Suppressor macrophage treated with lipopolysaccharide for 4 hours (primary cell): ENCODE measurements at regions not wholly inside any gene's neighbourhood (a gene's known extent, or its start where the extent isn't known, plus 50 kb on each side); places are given as distances from the start of the nearest gene placed in this dataset.
A peak's percentile ranks its signal among the peaks of the same experiment; 100 is the strongest.

Experiments
- DNase-seq: peaks from one replicate; pipeline ENCODE4 v3.0.0-alpha.2; 2020

DNA sequence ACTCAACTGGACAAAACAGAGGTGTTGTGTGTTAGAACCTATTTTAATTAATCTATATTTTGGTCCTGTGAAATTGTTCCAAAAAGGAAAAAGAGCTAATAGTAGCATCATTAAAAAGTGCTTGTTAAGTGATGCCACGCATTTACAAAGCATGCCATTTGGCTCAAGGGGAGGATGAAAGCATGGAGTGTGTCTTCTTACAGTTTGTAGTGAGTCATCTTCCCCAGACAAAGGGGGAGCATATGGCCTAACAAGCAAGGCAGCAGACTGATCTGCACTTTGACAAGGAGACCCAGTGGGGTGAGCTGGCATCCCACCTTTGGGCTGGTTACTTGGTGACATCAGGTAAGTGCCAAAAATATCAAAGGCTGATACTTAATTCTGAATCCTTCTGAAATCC is 297.0 kb downstream of the FGF9 start:
- DNase-seq, result no peak

DNA sequence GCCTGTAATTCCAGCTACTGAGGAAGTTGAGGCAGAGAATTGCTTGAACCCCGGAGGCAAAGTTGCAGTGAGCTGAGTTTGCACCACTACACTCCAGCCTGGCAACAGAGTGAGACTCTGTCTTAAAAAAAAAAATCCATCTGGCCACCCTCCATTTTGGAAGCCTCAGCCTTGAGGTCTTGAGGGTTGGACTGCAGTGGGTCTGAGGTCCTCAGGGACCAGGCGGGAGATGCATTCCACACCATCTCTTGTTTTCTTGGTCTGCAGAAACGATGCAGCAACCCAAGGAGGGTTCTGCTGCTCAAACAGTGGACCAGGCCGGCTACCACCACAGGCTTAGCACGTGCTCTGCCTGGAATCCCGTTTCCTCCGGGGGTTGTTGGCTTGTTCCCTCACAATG is 299.3 kb downstream of the FGF9 start:
- no peak for DNase-seq

DNA sequence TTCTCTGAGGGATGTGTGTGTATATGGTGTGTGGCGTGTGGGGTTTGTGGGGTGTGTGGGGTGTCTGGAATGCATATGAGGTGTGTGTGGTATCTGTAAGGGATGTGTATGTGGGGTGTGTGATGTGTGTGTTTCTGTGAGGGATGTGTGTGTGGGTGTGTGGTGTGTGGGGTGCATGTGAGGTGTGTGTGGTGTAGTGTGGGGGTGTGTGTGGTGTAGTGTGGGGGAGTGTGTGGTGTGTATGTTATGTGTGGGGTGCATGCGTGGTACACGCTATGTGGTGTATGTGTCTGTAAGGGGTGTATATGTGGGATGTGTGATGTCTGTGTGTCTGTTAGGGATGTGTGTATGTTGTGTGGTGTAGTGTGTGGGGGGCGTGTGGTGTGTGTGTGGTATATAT is 300.0 kb downstream of the FGF9 start:
- DNase-seq, result no peak

DNA sequence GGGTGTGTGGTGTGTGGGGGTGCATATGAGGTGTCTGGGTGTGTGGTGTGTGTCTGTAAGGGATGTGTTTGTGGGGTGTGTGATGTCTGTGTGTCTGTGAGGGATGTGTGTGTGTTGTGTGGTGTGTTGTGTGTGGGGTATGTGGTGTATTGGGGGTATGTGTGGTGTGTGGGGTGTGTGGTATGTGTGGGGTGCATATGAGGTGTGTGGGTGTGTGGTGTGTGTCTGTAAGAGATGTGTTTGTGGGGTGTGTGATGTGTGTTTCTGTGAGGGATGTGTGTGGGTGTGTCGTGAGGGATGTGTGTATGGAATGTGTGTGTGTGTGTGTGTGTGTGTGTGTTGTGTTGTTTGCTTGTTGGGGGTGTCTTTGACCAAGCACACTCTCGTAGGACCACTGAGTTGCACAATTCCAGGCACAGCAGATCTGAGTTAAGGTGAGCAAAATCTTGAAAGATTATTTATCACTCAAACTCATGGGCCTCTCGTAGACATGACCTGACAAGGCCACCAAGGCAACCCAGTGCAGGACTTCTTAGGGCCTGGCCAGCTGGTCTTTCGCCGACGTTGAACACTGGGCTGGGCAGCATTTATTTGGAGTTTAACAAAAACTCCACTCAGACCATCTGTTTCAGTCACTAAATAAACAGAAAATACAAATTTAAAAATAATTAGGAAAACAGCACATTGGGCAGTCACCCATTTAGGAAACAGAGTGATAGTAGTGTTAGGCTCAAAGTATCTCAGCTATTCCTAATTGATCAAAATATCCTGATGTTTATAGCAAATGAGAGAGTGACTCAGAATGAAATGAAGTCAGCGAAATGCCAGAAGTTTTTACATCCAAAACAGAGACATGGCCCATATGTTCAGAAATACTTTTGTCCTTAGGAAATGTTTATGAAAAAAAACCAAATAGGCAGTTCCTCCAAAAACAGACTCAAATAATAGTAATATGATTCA is 301.1 kb downstream of the FGF9 start:
- no peak for DNase-seq

DNA sequence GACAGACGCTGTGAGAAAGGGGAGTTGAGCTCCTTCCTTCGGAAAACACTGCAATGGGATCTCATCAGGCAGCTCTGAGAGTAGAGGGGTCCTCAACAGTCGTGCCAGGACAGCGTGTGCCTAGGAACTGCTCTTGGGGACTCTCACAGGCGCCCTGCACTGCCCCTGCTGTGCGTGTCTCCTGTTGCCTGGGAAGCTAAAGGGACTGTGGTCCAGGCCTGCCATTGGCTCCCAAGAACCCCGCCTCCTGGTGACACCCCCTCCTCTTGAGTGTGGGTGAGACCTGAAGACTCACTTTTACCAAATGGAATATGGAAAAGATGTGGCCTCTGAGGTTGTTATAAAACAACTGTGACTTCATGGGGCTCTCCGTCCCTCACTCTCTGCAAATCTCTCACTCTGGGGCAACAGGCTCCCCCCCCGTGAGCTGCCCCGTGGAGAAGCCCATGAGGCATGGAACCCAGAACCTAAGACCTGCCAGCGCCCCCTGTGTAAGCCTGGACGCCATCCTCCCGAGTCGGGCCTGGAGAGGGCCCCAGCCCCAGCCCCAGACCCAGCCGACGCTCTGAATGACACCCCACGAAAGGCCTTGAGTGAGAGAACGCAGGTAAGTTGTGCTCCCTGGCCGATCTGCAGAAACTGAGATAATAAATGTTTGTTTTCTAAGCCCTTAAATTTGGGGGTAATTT is 302.7 kb downstream of the FGF9 start:
- DNase-seq, result no peak

DNA sequence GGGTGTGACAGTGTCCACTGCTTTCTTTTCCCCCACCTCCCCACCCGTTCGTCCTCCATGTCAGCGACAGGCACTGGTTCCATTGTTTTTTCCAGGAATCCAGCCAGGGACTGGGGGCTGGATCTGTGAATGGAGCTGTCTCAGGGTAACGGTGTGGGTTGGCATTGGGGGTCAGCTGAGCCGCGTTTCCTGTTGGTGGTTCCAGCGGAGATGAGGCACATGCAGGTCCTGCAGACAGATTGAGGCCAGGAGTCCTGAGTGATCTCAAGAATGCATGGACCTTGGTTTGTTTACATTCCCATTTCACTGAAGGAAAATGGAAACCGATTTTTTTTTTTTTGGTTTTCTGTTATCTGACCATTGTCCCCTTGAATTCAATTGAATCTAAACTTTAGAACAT is 303.9 kb downstream of the FGF9 start:
- no peak for DNase-seq

DNA sequence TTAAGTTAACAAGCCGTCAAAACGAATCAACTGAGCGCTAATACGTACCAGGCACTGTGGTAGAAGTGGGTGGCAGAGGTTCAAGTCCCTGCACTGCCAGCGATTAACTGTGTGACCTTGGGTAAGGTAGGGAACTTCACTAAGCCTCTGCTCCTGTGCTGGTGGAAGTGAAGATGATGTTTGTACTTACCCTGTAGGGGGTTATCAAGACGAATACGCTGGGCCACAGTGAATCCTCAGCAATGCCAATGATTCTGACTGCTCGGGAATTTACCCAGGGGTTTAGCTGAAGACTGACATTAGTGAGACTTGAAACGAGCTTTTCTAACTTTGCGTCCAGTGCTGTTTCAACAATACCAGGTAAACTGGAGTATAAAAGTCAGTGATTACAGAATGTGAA is 305.3 kb downstream of the FGF9 start:
- DNase-seq, result no peak

DNA sequence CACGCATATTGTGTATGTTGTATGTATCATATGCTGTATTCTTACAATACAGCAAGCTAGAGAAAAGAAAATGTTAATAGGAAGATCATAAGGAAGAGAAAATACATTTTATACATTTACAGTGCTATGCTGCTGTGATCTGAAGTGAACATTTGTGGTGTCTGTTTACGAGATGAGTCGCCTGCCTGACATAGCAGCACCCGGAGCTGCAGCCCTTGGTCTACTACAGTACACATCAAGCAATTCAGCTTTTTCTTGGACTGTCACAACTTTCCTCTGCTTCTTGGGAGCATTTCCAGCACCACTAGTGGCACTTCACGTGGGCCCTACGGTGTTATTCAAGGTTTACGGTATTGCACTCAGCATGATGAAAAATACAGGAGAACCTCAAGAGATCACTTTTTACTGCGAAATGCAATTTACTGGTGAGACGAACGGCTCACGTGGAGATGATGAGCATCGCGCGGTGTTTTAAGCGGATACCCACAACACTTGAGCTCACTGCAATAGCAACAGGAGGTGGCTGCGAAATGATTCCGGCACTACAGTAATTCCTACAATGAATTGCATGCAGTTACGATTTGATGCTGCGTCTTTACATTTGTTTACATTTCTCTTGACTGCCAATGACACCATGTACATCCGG is 308.4 kb downstream of the FGF9 start:
- no peak for DNase-seq

DNA sequence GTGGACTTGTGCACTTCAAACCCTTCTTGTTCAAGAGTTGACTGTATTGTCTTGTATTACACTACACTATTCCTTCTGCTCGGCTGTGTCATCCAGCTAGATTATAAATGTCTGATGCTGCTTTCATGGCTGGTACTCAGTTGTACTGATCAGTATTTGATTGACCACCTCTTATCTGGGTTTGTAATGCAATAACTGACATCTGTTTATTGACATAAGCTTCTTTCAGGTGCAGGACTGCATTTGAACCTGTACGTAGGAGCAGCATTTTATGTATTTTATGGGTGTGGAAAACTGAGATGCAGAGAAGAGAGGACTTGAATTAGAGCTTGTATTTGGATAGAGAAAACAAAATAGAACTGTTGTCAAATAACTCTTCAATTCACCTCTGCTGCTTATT is 309.2 kb downstream of the FGF9 start:
- no peak for DNase-seq

DNA sequence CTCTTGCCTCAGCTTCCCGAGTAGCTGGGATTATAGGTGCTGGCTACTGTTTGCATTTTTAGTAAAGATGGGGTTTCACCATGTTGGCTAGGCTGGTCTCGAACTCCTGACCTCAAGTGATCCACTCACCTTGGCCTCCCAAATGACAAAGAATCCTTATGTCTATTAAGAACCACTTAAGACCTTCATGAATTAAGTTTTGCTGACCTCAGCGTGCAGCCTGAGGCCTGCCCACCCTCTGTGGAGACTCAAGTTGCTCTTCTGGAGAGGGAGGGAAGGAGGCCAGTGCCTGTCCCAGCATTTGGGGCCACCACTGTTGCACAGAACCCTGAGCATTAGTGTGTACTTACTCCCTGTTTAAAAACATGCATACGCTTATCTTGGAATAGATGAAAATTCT is 313.3 kb downstream of the FGF9 start:
- DNase-seq, result no peak

DNA sequence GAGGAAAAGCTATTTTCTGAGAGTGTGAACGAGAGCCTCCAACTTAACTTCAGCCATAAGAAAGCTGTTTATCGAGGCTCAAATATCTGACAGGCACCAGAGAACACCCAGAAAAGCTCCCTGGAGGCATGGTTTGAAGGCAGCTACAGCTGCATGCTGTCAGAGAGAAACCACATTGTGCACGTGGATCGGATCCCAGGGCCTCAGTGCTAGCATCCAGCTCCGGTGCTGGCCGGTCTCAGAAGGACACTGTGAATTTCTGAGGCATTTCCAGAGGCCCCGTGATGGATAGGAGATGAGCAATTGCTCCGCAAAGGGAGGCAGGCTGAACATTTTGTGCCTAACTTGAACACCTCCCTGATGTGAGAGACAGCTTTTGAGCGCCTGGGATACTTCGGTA is 315.7 kb downstream of the FGF9 start:
- no peak for DNase-seq

DNA sequence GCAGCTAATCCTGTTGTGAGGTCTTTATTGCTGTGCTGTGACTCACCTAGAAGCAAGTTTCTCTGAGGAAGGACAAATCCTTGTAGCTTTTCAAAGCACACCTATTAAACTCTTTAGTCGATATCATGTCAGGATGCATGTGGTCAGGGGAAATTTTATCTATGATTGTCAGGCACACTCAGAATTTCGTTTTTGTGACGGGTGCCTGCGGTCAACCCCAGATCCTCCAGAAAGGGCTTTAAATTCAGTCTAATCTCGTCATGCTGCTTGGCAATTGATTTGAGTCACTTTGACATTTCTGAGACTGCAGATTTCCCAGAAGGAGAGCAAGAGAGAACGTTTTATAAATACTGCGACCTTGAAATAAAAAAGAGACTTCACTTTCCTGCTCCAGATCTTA is 316.9 kb downstream of the FGF9 start:
- DNase-seq, result no peak

DNA sequence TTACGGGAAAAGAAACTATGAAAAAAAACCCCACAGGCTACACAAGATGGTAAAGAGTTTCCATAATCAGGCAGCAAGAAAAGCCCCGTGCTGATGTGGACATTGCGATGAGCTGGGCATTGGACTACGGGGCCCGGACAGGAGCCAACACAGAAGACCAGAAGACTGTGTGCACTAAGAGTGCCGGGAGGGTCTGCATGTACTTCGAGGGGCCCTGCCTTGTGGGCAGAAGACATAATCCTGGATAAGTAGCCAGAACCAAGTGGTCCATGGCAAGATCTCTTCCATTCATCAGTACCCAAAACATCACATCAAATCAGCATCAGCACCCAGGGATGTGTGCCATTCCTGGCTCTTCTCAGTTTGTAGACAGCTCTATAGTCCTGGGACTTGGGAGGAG is 317.8 kb downstream of the FGF9 start:
- no peak for DNase-seq

DNA sequence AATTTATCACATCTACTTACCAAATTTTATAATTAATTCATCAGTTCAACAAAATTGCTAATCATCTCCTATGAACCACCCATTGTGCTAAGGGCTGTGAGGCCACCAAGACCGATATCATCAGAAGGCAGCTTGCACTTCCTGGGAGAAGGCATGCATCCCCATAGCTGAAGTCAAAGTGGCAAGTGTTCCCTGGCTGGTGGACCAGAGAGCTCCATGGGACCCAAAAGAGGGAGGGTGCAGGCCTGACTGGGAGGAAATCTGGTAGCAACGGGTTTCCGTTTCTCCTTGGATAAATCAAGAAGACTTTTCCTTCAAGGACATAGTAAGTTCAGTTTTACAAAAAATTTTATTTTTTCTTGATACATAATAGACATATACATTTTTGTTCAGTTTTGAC is 325.2 kb downstream of the FGF9 start:
- no peak for DNase-seq

DNA sequence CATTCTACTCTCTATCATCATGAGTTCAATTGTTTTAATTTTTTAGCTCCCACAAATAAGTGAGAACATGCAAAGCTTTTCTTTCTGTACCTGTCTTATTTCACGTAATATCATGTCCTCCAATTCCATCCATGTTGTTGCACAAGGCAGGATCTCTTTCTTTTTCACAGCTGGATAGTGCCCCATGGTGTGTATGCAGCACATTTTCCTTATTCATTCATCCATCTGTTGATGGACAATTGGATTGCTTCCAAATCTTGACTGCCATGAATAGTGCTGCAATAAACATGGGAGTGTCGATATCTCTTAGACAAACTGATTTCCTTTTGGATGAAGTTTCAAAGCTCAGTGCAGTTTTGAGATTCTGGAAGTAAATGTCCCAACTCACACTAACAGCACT is 326.9 kb downstream of the FGF9 start:
- DNase-seq, result no peak

DNA sequence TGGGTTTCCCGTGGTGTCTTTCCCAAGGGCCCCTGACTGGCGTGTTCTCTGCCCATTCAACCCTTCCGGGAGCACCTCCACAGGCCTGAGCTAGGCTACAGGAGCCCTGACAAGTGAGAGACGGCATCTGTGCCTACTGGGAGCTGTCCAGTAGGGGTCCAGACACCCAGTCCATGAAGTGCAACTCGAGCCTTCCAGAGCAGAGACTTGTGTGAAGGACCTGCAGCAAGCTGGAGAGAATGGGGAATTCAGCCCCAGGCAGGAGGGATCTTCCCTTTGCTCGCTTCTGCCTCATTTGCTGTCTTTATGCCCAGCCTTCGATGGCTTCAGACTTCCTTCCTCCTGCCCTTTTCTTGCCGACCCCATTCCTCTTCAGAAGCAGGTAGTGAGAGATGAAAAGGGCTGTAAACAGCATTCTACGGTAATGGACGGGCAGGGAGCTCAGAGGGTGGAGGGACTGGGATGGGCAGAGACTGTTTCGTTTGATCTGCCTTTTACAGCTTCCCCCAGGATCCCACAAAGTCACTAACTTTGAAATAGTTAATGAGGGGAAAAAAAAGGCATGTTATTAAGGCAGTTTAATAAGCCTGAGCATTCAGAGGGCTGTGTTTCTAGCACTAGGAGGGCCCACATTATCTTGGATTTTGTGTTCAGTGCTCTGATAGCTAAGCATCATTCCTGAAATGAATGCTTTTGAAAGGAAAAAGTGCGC is 327.6 kb downstream of the FGF9 start:
- no peak for DNase-seq

DNA sequence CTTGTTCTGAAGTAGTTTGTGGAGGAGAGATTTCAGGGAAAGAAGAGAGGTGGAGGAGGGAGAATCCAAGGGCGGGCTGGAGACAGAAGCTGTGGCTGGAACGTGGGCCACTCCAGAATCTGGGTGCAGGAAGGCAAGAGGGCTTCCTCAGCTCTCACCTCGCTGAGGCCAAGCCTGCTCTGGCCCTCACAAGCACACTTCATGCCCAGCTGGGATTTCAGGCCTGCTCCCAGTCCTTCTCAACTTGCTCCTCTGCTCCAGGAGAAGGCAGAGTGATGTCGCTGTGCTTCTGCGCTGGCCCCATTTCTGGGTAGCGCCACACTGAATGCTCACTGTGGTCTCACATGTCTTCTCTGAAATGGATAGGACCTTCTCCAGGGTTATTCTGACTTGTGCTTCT is 328.8 kb downstream of the FGF9 start:
- no peak for DNase-seq

DNA sequence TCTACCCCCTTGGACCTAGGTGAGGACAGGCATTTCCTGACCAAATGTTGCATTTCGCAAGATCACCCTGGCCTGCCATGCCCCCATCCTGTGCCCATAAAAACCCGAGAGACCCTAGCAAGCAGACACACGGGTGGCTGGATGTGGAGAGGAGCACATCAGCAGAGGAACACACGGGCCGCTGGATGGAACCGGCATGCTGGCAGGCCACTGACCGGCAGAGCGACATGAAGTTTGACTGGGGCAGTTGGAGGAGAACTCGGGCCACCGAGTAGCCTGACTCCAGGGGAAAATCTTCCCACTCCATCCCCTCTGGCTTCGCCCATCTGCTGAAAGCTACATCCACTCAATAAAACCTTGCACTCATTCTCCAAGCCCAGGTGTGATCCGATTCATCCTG is 329.3 kb downstream of the FGF9 start:
- no peak for DNase-seq

DNA sequence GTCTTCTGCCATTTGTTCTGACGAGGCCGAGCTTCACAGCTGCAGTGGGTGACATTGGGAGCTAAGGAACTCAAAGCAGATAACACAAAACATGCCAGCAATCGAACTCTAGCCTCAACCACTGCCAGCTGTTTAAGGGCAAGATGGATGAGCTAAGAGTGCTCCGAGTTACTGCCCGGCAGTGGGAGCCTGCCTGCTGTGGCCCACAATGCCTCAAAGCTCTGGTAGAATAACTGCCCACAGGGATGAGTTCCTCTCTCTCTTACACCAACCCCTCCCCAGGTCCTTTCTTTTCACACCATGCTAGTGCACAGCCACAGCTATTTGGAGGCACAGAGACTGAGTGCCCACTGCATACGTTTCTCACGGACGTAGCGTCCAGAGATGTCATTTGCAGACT is 330.5 kb downstream of the FGF9 start:
- no peak for DNase-seq

DNA sequence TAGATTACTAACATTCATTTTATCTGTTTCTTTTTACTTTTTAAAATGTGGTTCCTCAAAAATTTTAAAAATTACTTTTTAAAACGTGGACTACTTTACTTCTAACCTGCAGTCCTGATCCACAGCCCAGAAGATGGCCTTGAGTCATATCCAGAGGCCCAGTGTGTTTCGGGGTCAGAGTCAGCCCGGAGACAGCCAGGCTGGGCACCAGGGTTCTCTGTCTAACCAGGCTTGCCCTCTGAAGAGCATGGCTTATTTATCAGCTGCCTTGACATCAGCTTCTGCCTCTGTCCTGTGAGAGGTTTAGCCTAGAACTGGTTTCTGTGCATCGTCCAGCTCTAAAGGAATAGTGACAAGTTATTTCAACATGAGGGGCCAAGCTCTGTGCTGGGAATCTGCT is 332.0 kb downstream of the FGF9 start:
- no peak for DNase-seq

DNA sequence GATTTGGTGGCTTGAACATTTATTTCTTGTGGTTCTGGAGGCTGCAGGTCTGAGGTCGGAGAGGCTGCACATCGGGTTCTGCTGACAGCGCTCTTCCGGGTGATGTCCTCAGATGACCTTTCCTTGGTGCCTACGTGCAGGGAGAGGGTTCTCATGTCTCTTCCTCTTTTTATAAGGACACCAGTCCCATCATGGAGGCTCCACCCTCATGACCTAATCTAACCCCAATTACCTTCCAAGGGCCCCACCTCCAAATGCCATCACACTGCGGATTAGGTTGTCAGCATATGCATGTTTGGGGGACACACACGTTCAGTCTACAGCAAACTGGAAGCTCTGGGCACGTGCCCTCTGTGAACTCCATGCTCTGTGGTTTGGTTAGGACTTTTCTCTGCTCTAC is 338.6 kb downstream of the FGF9 start:
- peak; percentile 75 for DNase-seq

DNA sequence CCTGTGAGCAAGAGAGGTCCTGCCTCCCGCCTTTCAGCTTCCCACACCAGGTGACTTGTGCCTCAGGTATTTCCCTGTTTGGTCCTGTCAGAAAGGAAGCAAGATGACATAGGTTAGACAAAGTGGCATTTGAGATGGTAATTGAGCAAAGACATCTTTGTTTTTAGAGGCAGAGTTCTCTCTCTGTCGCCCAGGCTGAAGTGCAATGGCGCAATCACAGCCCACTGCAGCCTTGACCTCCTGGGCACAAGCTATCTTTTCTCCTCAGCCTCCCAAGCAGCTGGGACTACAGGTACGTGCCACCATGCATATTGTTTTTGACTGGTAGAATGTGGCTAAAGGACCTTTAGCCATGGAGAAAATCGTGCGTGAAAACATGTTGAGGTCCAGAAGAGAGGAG is 339.1 kb downstream of the FGF9 start:
- DNase-seq, result no peak

DNA sequence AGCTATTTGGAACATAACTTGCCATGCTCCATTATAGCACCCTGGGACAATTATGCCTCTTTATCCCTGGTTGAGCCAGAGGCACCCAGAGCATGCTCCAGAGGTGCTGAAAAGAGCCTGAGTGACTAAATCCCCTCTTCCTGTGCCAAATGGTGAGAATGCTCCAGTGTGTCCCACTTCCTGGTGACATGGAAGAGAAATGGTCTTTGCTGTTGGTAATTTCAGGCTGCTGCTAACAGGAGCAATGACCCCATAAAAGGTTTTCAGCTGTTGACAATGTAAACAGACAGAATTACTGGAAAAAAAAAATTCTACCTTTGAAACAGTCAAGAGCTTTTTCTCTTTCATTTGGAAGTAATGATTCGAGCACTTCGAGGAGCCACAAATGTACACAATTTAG is 341.8 kb downstream of the FGF9 start:
- DNase-seq, result no peak
